Stimulated activated memory B cell treated with anti-CD40 and anti-IgM and Interleukin-4, amounts not matched to agents 10 μg/mL and 1 μg/mL and 100 μg/mL, for 72 hours (primary cell): ENCODE measurements at regions not wholly inside any gene's neighbourhood (a gene's known extent, or its start where the extent isn't known, plus 50 kb on each side); places are given as distances from the start of the nearest gene placed in this dataset.

ENCODE experiments used
- ATAC-seq: fragments of 150-1000 bp; cut with Tn5 transposase; 2 replicates; pipeline ENCODE4 v1.10.0; 2021
- H3K27ac Mint-ChIP-seq: one replicate; pipeline ENCODE4 v1.8.0; 2022; ENCODE audit warnings: mild to moderate bottlenecking, mixed read lengths
- H3K27me3 Mint-ChIP-seq: one replicate; pipeline ENCODE4 v1.8.0; 2022; ENCODE audit warnings: mixed read lengths
- H3K36me3 Mint-ChIP-seq: one replicate; pipeline ENCODE4 v1.8.0; 2022; ENCODE audit warnings: mixed read lengths
- H3K4me1 Mint-ChIP-seq: one replicate; pipeline ENCODE4 v1.8.0; 2022; ENCODE audit warnings: mixed read lengths
- H3K4me3 Mint-ChIP-seq: one replicate; pipeline ENCODE4 v1.8.0; 2022; ENCODE audit warnings: mild to moderate bottlenecking, moderate library complexity, mixed read lengths
- H3K9me3 Mint-ChIP-seq: one replicate; pipeline ENCODE4 v1.8.0; 2022; ENCODE audit warnings: mixed read lengths

DNA sequence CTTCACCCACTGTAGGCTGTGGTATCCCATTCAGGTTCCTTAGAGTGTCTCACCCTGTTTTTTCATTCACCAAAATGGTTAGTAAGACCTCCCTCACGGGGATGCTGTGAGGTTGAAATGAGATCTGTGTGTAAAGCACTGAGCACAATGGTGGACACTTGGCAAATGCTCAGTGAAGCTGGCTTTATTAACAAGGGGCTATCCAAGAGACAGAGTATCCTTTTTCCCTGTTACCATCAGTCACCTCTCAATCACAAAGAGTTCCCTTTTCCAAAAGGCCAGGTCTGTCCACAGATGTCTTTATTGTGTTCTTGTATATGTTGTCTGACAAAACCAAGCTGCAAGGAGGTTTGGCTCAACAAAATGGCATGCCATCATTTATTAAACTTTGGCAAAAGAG, 138.9 kb upstream of the RARB start:
- no peak overlapping the region for H3K4me3 Mint-ChIP-seq
- no peaks in the 10 kb centered on the region for H3K36me3 Mint-ChIP-seq
- H3K27me3 Mint-ChIP-seq: no peaks in the 10 kb centered on the region
- H3K9me3 Mint-ChIP-seq: peaks cover 8% of the 10 kb centered on the region
- H3K27ac Mint-ChIP-seq: no peak overlapping the region
- H3K4me1 Mint-ChIP-seq: no peaks in the 10 kb centered on the region
- ATAC-seq: no peak

DNA sequence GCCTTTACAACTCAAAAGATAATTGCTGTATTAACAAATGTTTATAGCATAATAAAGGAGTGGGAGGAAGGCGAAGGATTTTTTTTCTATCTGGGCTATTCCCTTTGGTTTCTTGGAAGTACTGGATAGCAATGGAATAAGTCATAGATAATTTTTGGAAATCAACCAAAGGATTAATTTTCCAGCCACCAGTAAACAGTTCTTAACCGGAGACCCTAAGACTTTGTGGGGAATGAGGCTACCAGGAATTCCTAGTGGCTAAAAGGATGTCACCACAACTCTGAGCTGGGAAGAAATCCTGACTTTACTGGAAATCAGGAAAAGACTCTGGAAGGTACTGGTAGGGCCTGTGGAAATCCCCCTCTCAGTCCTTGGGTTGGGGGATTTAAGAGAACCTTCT, 138.4 kb upstream of the RARB start:
- Mint-ChIP-seq H3K27me3 (no peaks in the 10 kb centered on the region), H3K27ac (no peak overlapping the region), H3K36me3 (no peaks in the 10 kb centered on the region), H3K4me1 (no peaks in the 10 kb centered on the region), H3K4me3 (no peak overlapping the region), H3K9me3 (peaks cover 8% of the 10 kb centered on the region)
- no peak for ATAC-seq

DNA sequence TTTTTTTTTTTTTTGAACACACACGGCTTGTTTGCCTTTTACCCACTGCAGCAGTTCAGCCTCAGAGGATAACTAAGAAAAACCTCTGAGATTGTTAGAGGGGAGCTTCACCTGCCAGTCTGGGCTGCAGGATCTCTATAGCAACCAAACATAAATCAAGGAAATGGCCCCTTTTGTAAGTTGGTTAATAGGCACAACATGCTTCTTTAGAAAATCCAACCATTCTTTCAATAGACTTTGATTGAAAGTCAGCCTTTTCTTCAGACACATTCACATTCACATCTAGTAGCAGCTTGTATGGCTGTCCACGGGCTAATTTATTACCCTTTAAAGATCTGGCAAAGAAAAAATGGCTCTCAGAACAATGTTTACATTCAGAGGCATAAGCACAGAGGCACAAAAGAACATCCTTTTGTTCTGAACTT, 136.6 kb upstream of the RARB start:
- H3K9me3 Mint-ChIP-seq: peaks cover 3% of the 10 kb centered on the region
- no peaks in the 10 kb centered on the region for H3K4me1 Mint-ChIP-seq
- H3K4me3 Mint-ChIP-seq: no peak overlapping the region
- no peak overlapping the region for H3K27ac Mint-ChIP-seq
- H3K36me3 Mint-ChIP-seq: no peaks in the 10 kb centered on the region
- no peaks in the 10 kb centered on the region for H3K27me3 Mint-ChIP-seq
- ATAC-seq: no peak

DNA sequence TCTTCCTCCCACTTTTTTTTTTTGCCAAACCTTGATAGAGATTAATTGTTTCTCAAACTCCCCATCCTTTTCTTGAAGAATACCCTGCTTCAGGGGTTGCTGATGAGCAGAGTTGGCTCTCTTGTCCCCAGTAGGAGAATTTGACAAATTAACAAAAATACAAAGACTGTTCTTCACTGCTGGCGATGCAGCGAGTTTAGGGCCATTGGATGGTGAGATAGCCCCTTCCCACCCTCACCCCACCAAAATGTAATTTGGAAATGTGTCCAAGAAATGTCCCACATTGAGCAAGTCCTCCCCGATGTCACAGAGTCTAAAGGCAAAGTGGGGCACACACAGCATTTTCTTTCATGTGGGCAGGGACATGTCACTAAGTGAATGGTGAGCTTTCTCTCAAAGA, 136.0 kb upstream of the RARB start:
- Mint-ChIP-seq H3K36me3 (no peaks in the 10 kb centered on the region), H3K9me3 (peaks cover 3% of the 10 kb centered on the region), H3K27me3 (no peaks in the 10 kb centered on the region), H3K27ac (no peak overlapping the region), H3K4me1 (no peaks in the 10 kb centered on the region), H3K4me3 (no peak overlapping the region)
- ATAC-seq: no peak

DNA sequence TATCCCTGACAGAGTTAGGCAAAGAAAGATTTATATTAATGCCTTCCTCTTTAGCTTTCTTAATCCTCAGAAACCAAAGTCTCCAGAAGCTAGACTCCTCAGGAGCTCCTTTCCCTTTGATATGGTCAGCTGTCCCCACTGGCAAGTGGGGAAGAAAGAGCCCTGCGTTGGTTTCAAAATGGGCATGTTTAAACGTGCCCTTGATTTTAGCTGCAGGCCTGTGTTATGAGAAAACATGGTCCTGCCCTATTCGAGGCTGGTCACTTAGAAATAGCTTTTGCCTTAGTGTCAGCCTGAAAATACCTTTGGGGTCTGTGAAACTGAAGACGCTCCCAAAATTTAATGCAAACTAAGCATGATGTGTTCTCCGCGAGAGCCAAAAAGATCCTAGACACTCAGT, 135.5 kb upstream of the RARB start:
- Mint-ChIP-seq H3K36me3 (no peaks in the 10 kb centered on the region), H3K27me3 (no peaks in the 10 kb centered on the region), H3K9me3 (peaks cover 3% of the 10 kb centered on the region), H3K27ac (no peak overlapping the region), H3K4me3 (no peak overlapping the region), H3K4me1 (no peaks in the 10 kb centered on the region)
- ATAC-seq: no peak

DNA sequence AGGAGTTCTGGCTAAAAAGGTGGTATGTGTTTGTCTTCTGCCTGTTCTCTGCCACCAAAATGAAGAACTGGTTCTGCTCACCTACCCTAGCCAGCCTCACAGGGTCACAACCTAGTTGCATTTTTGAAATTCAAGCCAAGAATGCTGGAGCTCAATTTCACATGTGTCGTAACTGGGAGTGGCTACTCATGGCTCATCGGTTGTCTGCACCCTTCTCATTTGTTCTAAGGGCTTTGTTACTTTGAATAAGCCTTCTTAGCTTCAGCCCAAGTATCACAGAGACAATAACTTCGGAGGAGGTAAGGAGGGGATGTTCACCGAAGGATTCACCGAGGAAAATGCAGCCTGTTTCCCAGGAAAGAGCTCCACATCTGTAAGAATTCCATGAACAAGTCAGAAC, 134.3 kb upstream of the RARB start:
- H3K4me3 Mint-ChIP-seq: no peak overlapping the region
- no peak for ATAC-seq
- no peaks in the 10 kb centered on the region for H3K4me1 Mint-ChIP-seq
- peaks cover 1% of the 10 kb centered on the region for H3K9me3 Mint-ChIP-seq
- H3K27ac Mint-ChIP-seq: no peak overlapping the region
- no peaks in the 10 kb centered on the region for H3K36me3 Mint-ChIP-seq
- no peaks in the 10 kb centered on the region for H3K27me3 Mint-ChIP-seq

DNA sequence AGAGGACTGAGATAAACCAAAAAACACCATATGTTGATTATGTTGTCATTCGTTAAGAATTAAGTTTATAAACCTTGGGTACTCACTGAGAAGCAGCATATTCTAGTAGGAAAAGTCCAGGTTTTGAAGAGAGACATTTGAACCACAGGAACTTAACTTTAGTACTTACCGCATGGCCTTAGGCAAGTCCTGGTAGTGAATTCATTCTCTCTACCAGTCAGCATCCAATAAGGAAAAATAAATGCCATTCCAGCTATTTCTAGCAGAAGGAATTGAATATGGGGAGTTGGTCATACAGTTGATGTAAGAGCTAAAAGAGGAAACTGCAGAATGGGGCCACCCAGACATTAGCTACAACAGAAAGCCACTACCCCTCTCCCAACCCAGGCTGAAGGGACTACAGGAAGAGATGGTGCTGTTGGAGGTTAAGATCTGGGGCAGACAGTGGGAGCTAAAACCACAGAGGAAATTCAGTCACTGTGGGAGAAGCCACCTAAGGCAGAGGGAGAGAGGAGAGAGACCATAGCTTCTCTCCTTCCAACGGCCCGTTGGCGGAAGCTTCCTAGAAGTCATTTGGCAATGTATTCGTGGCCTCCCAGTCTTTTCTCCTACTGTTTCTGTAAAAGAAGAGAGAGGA, 133.8 kb upstream of the RARB start:
- no peak overlapping the region for H3K4me3 Mint-ChIP-seq
- no peaks in the 10 kb centered on the region for H3K4me1 Mint-ChIP-seq
- no peaks in the 10 kb centered on the region for H3K9me3 Mint-ChIP-seq
- no peak for ATAC-seq
- no peaks in the 10 kb centered on the region for H3K36me3 Mint-ChIP-seq
- no peak overlapping the region for H3K27ac Mint-ChIP-seq
- H3K27me3 Mint-ChIP-seq: no peaks in the 10 kb centered on the region

DNA sequence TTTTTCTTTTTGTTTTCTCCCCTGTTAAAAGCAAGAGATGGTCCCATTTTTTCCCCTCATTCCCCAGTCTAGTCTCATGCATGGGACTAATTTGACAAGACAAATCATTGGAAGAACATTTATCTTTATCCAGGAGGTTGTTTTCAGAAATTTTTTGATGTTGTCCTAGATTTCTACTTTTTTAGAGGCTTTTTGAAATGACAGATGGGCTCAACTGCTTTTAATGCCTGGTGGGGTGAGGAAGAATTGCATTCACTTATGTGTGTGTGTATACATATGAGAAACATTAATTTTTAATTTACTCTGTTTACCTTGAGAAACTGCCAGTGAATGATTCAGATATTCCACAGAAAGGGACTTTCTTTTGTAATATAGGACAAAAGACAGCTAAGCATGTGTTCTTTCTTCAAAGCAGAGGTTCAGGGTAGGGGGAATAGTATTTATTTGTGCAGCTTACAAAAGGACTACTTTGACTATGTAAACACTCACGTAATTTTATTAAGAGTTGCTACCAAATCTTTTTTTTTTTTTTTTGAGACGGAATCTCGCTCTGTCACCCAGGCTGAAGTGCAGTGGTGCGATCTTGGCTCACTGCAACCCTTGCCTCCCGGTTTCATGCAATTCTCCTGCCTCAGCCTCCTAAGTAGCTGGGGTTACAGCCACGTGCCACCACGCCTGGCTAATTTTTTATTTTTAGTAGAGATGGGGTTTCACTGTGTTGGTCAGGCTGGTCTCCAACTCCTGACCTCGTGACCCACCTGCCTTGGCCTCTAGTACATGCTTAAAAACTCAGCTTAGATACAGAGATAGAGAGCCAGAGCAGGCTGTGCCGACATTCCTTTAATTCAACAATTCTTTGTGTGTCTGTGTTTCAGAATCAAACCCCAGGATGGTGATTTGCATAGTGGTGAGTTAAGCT, 130.1 kb upstream of the RARB start:
- Mint-ChIP-seq H3K36me3 (no peaks in the 10 kb centered on the region), H3K4me3 (no peak overlapping the region), H3K27ac (no peak overlapping the region), H3K27me3 (no peaks in the 10 kb centered on the region), H3K4me1 (no peaks in the 10 kb centered on the region), H3K9me3 (no peaks in the 10 kb centered on the region)
- ATAC-seq: no peak

DNA sequence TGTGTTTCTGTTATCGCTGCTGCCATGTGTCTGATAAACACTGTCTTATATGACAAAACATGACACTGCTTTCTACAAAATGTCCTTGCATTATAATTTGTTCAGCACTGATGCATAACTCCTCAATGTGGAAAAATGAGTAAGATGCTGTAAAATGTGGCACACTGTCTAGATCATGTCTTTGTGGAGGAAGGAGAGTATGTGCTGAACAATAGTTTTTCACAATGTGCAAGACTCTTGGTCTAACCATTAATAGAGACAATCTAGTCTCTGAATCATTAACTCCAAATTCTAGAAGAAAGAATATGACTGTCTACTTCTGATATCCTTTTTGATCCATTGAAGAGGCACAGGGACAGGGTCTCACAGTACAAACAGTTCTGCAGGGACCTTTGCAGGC, 127.9 kb upstream of the RARB start:
- H3K27me3 Mint-ChIP-seq: no peaks in the 10 kb centered on the region
- H3K4me3 Mint-ChIP-seq: no peak overlapping the region
- ATAC-seq: no peak
- H3K9me3 Mint-ChIP-seq: peaks cover 3% of the 10 kb centered on the region
- no peaks in the 10 kb centered on the region for H3K4me1 Mint-ChIP-seq
- H3K36me3 Mint-ChIP-seq: no peaks in the 10 kb centered on the region
- no peak overlapping the region for H3K27ac Mint-ChIP-seq

DNA sequence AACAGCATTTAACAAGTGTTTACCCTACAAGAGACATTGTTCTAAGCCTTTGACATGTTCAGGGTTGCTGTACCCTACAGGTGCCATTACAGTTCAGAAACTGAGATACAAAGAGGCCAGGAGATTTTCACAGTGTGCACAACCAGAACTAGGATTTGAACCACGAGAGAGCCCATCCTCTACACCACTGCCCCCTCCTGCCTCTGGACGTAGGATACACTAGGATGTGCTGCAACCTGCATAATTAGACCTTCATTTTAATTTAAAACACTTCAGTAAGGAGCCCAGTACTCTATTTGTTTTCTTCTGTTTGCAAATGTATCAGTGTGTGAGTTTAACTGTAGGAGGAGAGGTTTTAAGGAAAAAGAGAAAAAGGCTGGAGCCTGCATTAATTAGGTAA, 123.1 kb upstream of the RARB start:
- H3K4me3 Mint-ChIP-seq: no peak overlapping the region
- H3K27me3 Mint-ChIP-seq: no peaks in the 10 kb centered on the region
- H3K27ac Mint-ChIP-seq: no peak overlapping the region
- no peaks in the 10 kb centered on the region for H3K4me1 Mint-ChIP-seq
- no peaks in the 10 kb centered on the region for H3K36me3 Mint-ChIP-seq
- peaks cover 3% of the 10 kb centered on the region for H3K9me3 Mint-ChIP-seq
- ATAC-seq: no peak

DNA sequence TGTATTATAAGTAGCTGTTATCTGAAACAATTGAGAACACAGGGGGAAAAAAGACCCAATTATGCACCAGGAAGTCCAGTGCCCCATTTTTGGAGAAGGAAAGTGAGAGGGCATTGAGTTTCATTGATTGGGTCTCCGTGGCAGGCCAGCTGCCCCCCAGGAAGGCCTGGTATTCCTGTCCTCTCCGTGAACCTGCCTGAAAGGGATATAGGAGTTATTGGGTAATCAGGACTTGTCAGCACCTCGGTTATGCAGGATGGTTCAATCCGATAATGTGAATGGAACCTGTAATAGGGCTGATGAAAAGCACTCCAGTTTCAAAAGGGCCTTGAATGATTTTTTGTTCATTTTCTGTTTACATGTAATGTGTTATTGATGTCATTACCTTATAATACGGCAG, 122.0 kb upstream of the RARB start:
- Mint-ChIP-seq H3K27ac (no peak overlapping the region), H3K9me3 (peaks cover 5% of the 10 kb centered on the region), H3K36me3 (no peaks in the 10 kb centered on the region), H3K4me1 (no peaks in the 10 kb centered on the region), H3K4me3 (no peak overlapping the region), H3K27me3 (no peaks in the 10 kb centered on the region)
- ATAC-seq: no peak

DNA sequence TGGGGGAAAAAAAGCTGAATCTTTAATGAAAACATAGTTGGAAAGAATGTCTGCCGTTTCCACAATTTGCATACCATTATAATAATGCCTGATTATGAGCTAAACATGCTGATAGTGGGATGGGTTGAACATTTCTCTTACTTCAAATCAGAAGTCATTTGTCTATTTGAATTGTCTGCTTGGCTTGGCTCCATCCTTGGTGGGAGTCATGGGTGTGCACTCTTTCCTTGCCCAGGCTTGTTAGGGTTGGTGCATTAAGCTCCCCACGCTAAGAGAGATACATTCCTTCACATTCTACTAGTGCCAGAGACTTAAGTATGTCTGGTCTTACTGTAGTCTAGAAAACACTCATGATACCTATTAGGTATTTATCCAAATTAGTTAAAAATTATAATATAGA, 121.4 kb upstream of the RARB start:
- H3K36me3 Mint-ChIP-seq: no peaks in the 10 kb centered on the region
- no peaks in the 10 kb centered on the region for H3K27me3 Mint-ChIP-seq
- peaks cover 5% of the 10 kb centered on the region for H3K9me3 Mint-ChIP-seq
- no peak overlapping the region for H3K27ac Mint-ChIP-seq
- H3K4me3 Mint-ChIP-seq: no peak overlapping the region
- no peak for ATAC-seq
- H3K4me1 Mint-ChIP-seq: no peaks in the 10 kb centered on the region

DNA sequence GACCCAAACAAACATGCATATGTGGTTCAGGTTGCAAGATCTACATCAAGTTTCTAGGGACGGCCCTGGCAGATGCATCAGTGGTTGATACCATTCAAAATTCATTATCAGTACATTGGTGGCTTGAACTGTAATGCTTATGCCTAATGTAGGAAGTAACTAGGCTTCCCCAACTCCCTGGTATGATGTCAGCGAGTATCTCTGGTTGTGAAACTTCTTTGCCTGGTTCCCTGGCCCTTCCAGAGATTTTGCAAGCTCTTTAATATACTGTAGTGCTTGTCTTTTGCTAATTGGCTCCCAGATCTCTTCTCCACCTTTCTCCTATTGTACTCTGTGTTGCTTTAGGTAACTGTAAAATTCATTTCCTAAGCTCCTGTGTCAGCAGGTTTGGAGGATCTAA, 114.8 kb upstream of the RARB start:
- H3K9me3 Mint-ChIP-seq: peaks cover 2% of the 10 kb centered on the region
- H3K36me3 Mint-ChIP-seq: no peaks in the 10 kb centered on the region
- no peak overlapping the region for H3K27ac Mint-ChIP-seq
- no peak for ATAC-seq
- H3K4me1 Mint-ChIP-seq: no peaks in the 10 kb centered on the region
- H3K27me3 Mint-ChIP-seq: no peaks in the 10 kb centered on the region
- H3K4me3 Mint-ChIP-seq: no peak overlapping the region

DNA sequence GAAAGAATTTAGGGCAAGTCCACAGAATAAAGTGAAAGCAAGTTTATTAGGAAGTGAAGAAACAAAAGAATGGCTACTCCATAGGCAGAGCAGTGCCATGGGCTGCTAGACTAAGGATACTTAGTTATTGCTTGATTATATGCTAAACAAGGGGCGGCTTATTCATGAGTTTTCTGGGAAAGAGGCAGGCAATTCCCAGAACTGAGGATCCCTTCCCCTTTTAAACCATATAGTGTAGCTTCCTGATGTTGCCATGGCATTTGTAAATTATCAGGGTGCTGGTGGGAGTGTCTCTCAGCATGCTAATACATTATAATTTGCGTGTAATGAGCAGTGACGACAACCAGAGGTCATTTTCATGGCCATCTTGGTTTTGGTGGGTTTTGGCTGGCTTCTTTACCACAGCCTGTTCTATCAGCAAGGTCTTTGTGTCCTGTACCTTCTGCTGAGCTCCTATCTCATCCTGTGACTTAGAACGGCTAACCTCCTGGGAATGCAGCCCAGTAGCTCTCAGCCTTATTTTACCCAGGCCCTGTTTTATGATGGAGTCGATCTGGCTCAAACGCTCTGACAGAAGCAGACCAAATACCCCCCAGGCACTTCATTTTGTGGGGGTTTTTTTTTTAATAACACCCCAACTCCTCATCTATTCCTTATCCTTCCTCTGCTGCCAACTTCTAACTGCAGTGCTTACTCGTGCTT, 103.0 kb upstream of the RARB start:
- Mint-ChIP-seq H3K27me3 (no peaks in the 10 kb centered on the region), H3K4me1 (no peaks in the 10 kb centered on the region), H3K36me3 (no peaks in the 10 kb centered on the region), H3K27ac (no peak overlapping the region), H3K9me3 (no peaks in the 10 kb centered on the region), H3K4me3 (no peak overlapping the region)
- no peak for ATAC-seq

DNA sequence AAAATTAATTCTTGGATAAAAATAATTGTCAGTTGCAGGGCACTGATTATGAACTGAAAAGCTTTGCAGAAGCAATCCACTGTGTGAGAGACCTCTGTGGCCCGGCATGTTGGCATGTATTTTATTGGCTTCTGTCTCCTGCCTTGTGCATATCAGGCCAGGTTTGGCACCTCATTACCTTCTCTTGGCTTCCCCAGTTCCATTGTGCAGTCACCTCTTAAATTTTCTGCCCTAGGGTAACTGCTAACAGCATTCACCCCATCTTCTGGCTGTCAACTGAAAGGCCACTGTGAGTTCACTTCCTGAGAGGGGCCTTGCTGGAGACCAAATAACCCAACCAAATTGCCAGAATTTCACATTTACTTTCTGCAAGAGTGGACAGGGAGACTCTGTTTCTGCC, 92.7 kb upstream of the RARB start:
- Mint-ChIP-seq H3K36me3 (no peaks in the 10 kb centered on the region), H3K4me3 (no peak overlapping the region), H3K9me3 (peaks cover 12% of the 10 kb centered on the region), H3K27me3 (no peaks in the 10 kb centered on the region), H3K4me1 (no peaks in the 10 kb centered on the region), H3K27ac (no peak overlapping the region)
- ATAC-seq: no peak
